B cell (primary cell): ENCODE measurements at regions not wholly inside any gene's neighbourhood (a gene's known extent, or its start where the extent isn't known, plus 50 kb on each side); places are given as distances from the start of the nearest gene placed in this dataset.

Experiments
- ATAC-seq: fragments of 200-7000 bp; cut with Tn5 transposase; one replicate; pipeline ENCODE4 v1.10.0; 2021; ENCODE audit warnings: low read depth, mild to moderate bottlenecking, moderate number of reproducible peaks, moderate library complexity
- CTCF ChIA-PET: fragments of 350-600 bp; sonication (Branson Sonifier 250); formaldehyde crosslinking; loops from one replicate; lab custom pipeline; 2021; ENCODE audit warnings: antibody characterized with exemption, inconsistent platforms; lab: Charles Lee
- POLR2A ChIA-PET: fragments of 350-600 bp; sonication (Branson Sonifier 250); formaldehyde crosslinking; loops from one replicate; lab custom pipeline; 2021; ENCODE audit warnings: antibody characterized with exemption; lab: Charles Lee
- DNase-seq: peaks from one replicate; pipeline ENCODE4 v3.0.0; 2013
- H2AFZ ChIP-seq: 2 replicates; pipeline ENCODE4 v1.6.1; 2012; ENCODE audit warnings: mild to moderate bottlenecking, low read depth, low read length; ENCODE audit not compliant: insufficient read depth, poor library complexity, severe bottlenecking
- H3K27ac ChIP-seq, 2 donors: 1 replicate in 1 of 2; 2 replicates in 1 of 2; pipeline ENCODE4 v1.5.1; 2012 to 2013; ENCODE audit warnings: low read length in 2 of 2, mild to moderate bottlenecking in 2 of 2, moderate library complexity in 1 of 2
- H3K27me3 ChIP-seq, 4 experiments: fragments of 200-600 bp in 1 of 4; sonication (generic) in 1 of 4; replicated peaks in 1 of 4; 1 replicate in 2 of 4; 2 replicates in 2 of 4; pipeline versions ENCODE4 v1.6.1 to v1.7.0; 2013 to 2016; ENCODE audit warnings: low read length in 3 of 4, mild to moderate bottlenecking in 2 of 4, mixed read lengths in 1 of 4, moderate library complexity in 1 of 4; ENCODE audit not compliant: insufficient read depth in 4 of 4, control insufficient read depth in 3 of 4; ENCODE audit errors: control extremely low read depth in 1 of 4
- H3K36me3 ChIP-seq, 2 experiments: replicated peaks in 1 of 2; 1 replicate in 1 of 2; 2 replicates in 1 of 2; pipeline versions ENCODE4 v1.6.1 to v1.7.1; 2013; ENCODE audit warnings: low read length in 1 of 2; ENCODE audit not compliant: insufficient read depth in 2 of 2, control insufficient read depth in 1 of 2; ENCODE audit errors: control extremely low read depth in 1 of 2, extremely low read depth in 1 of 2
- H3K4me1 ChIP-seq, 2 donors: fragments of 200-600 bp in 1 of 2; sonication (generic) in 1 of 2; 1 replicate in 1 of 2; 2 replicates in 1 of 2; pipeline versions ENCODE4 v1.5.1 to v1.6.1; 2013 to 2017; ENCODE audit warnings: low read length in 2 of 2; ENCODE audit not compliant: control insufficient read depth in 2 of 2, insufficient read depth in 2 of 2
- H3K4me2 ChIP-seq: replicated peaks from 2 replicates; pipeline ENCODE3; 2012; ENCODE audit warnings: mild to moderate bottlenecking, low read depth, low read length; ENCODE audit not compliant: poor library complexity, severe bottlenecking
- H3K4me3 ChIP-seq, 5 experiments: fragments of 200-600 bp in 1 of 5; sonication (generic) in 1 of 5; 1 replicate in 3 of 5; 2 replicates in 2 of 5; pipeline versions ENCODE4 v1.5.1 to v1.7.0; 2011 to 2016; ENCODE audit warnings: low read length in 4 of 5, mild to moderate bottlenecking in 4 of 5, low read depth in 2 of 5, control low read depth in 1 of 5, moderate library complexity in 1 of 5; ENCODE audit not compliant: insufficient read depth in 1 of 5; ENCODE audit errors: control extremely low read depth in 1 of 5, extremely low read depth in 1 of 5
- H3K79me2 ChIP-seq: fragments of 200-600 bp; sonication (generic); one replicate; pipeline ENCODE4 v1.6.0; 2016; ENCODE audit warnings: low read length; ENCODE audit not compliant: control insufficient read depth, insufficient read depth
- H3K9ac ChIP-seq: fragments of 200-600 bp; sonication (generic); 2 replicates; pipeline ENCODE4 v1.6.1; 2017; ENCODE audit warnings: mild to moderate bottlenecking, low read length, moderate library complexity
- H3K9me3 ChIP-seq, 3 donors: one replicate each; pipeline versions ENCODE4 v1.6.1 to v1.7.1; 2013; ENCODE audit warnings: low read length in 2 of 3; ENCODE audit not compliant: control insufficient read depth in 2 of 3, insufficient read depth in 1 of 3; ENCODE audit errors: control extremely low read depth in 1 of 3
- H4K20me1 ChIP-seq: 2 replicates; pipeline ENCODE4 v1.6.0; 2012; ENCODE audit warnings: mild to moderate bottlenecking, low read length; ENCODE audit not compliant: insufficient read depth, control insufficient read depth, poor library complexity, severe bottlenecking
- H3K27ac Mint-ChIP-seq: one replicate; pipeline ENCODE4 v1.8.0; 2021; ENCODE audit warnings: mixed read lengths
- H3K27me3 Mint-ChIP-seq: one replicate; pipeline ENCODE4 v1.8.0; 2021; ENCODE audit warnings: mixed read lengths
- H3K4me1 Mint-ChIP-seq: one replicate; pipeline ENCODE4 v1.8.0; 2021; ENCODE audit warnings: mixed read lengths
- H3K4me3 Mint-ChIP-seq: one replicate; pipeline ENCODE4 v1.8.0; 2021; ENCODE audit warnings: mixed read lengths
- H3K9me3 Mint-ChIP-seq: one replicate; pipeline ENCODE4 v1.8.0; 2022; ENCODE audit warnings: mixed read lengths; ENCODE audit not compliant: insufficient read depth
- CTCF ChIP-seq: fragments of 200-600 bp; IDR thresholded peaks from one replicate; pipeline ENCODE4 v1.8.0; 2022; ENCODE audit warnings: antibody characterized with exemption, mild to moderate bottlenecking
- EZH2 ChIP-seq: IDR thresholded peaks from 2 replicates; pipeline ENCODE4 v1.6.1; 2012; ENCODE audit warnings: borderline replicate concordance, low read depth, mild to moderate bottlenecking, moderate library complexity, low read length; ENCODE audit not compliant: insufficient read depth, poor library complexity, severe bottlenecking
- WGBS: methylation state at CpG from one replicate; pipeline ENCODE4 v1.1.5; 2013; ENCODE audit warnings: missing lambda C conversion rate; ENCODE audit not compliant: insufficient coverage; 5-methylcytosine and 5-hydroxymethylcytosine counted together
- intact Hi-C: fragments of 100-400 bp; cut with micrococcal nuclease; formaldehyde crosslinking; loops from one replicate; pipeline ENCODE4 v1.10.0; 2022

GRCh38 chr1:242582669-242583068 is 58.2 kb upstream of the PLD5 start:
- Mint-ChIP-seq H3K27me3 (peaks cover 13% of the 10 kb centered on the region), H3K4me3 (no peak overlapping the region), H3K4me1 (no peaks in the 10 kb centered on the region), H3K27ac (no peak overlapping the region), H3K9me3 (peaks cover 4% of the 10 kb centered on the region)
- Histone ChIP-seq H3K4me2 (no peak overlapping the region), H3K36me3 (no peaks in the 10 kb centered on the region), H3K9ac (no peak overlapping the region), H3K4me1 (no peaks in the 10 kb centered on the region), H3K9me3 (peaks cover 0 to 4% (median 0%) of the 10 kb centered on the region in 3 donors), H4K20me1 (no peaks in the 10 kb centered on the region), H2AFZ (no peak overlapping the region), H3K27me3 (peaks cover 0 to 2% (median 0%) of the 10 kb centered on the region in 4 experiments), H3K79me2 (no peaks in the 10 kb centered on the region), H3K27ac (no peak overlapping the region), H3K4me3 (no peak overlapping the region)
- CTCF ChIA-PET = no interaction called here
- no peak for ATAC-seq
- POLR2A ChIA-PET = no interaction called here
- WGBS = no CpG with 5 or more reads among the region's 1 CpG
- intact Hi-C loops = no loop called here
- DNase-seq = no peak
- TF ChIP-seq CTCF (no peak), EZH2 (no peak)

GRCh38 chr1:242579528-242580235 is 55.2 kb upstream of the PLD5 start:
- Histone ChIP-seq H3K27me3 (peaks cover 0 to 2% (median 0%) of the 10 kb centered on the region in 4 experiments), H4K20me1 (no peaks in the 10 kb centered on the region), H3K9ac (no peak overlapping the region), H2AFZ (no peak overlapping the region), H3K9me3 (peaks cover 0 to 3% (median 2%) of the 10 kb centered on the region in 3 donors), H3K27ac (no peak overlapping the region), H3K36me3 (no peaks in the 10 kb centered on the region), H3K4me2 (no peak overlapping the region), H3K79me2 (no peaks in the 10 kb centered on the region), H3K4me1 (no peaks in the 10 kb centered on the region), H3K4me3 (no peak overlapping the region)
- H3K4me3 Mint-ChIP-seq = no peak overlapping the region
- no peak overlapping the region for H3K27ac Mint-ChIP-seq
- ChIA-PET CTCF (no interaction called here), POLR2A (no interaction called here)
- intact Hi-C loops = no loop called here
- TF ChIP-seq CTCF (no peak), EZH2 (no peak)
- DNase-seq (no peak), ATAC-seq (no peak)
- no peaks in the 10 kb centered on the region for H3K9me3 Mint-ChIP-seq
- no peaks in the 10 kb centered on the region for H3K4me1 Mint-ChIP-seq
- 44% methylated on average over 2 of the region's 2 CpGs for WGBS
- peaks cover 4% of the 10 kb centered on the region for H3K27me3 Mint-ChIP-seq
